ENCODE measurements at regions not wholly inside any gene's neighbourhood (a gene's known extent, or its start where the extent isn't known, plus 50 kb on each side); places are given as distances from the start of the nearest gene placed in this dataset.
"Not testable (repeated sequence)": the region's sequence is repeated elsewhere in the genome, so short reads cannot be mapped to it uniquely, and the experiment has no call there.

GRCh38 chr18:52140986-52141385, 199.0 kb upstream of the DCC start:
- no peak for DNase-seq (ENCODE audit: low read depth in 4 of 4, low spot score in 1 of 4)

GRCh38 chr18:52150050-52150449, 189.9 kb upstream of the DCC start:
- DNase-seq (ENCODE audit: low read depth in 4 of 4, low spot score in 1 of 4): no peak

- no peak for DNase-seq (ENCODE audit: low read depth in 4 of 4, low spot score in 1 of 4)
These were observed 188.0 kb upstream of the DCC start for GRCh38 chr18:52152036-52152435.

GRCh38 chr18:52156166-52156565, 183.8 kb upstream of the DCC start:
- no peak for DNase-seq (ENCODE audit: low read depth in 4 of 4, low spot score in 1 of 4)

- DNase-seq (ENCODE audit: low read depth in 4 of 4, low spot score in 1 of 4): no peak
These were observed 179.4 kb upstream of the DCC start for GRCh38 chr18:52160636-52161035.

GRCh38 chr18:52163478-52163877, 176.5 kb upstream of the DCC start:
- DNase-seq (ENCODE audit: low read depth in 4 of 4, low spot score in 1 of 4): no peak

GRCh38 chr18:52168131-52168530, 171.9 kb upstream of the DCC start:
- DNase-seq (ENCODE audit: low read depth in 4 of 4, low spot score in 1 of 4): not testable (repeated sequence)

- DNase-seq (ENCODE audit: low read depth in 4 of 4, low spot score in 1 of 4): no peak
These were observed 165.8 kb upstream of the DCC start for GRCh38 chr18:52174220-52174619.

- DNase-seq (ENCODE audit: low read depth in 4 of 4, low spot score in 1 of 4): no peak
These were observed 164.6 kb upstream of the DCC start for GRCh38 chr18:52175406-52175805.

- DNase-seq (ENCODE audit: low read depth in 4 of 4, low spot score in 1 of 4): no peak
These were observed 156.9 kb upstream of the DCC start for GRCh38 chr18:52183107-52183506.

GRCh38 chr18:52190195-52190594, 149.8 kb upstream of the DCC start:
- no peak for DNase-seq (ENCODE audit: low read depth in 4 of 4, low spot score in 1 of 4)

GRCh38 chr18:52190631-52191030, 149.4 kb upstream of the DCC start:
- DNase-seq (ENCODE audit: low read depth in 4 of 4, low spot score in 1 of 4): no peak

- DNase-seq (ENCODE audit: low read depth in 4 of 4, low spot score in 1 of 4): no peak
These were observed 139.6 kb upstream of the DCC start for GRCh38 chr18:52200406-52200805.

- DNase-seq (ENCODE audit: low read depth in 4 of 4, low spot score in 1 of 4): no peak
These were observed 138.9 kb upstream of the DCC start for GRCh38 chr18:52200921-52201663.

GRCh38 chr18:52208646-52209045, 131.4 kb upstream of the DCC start:
- DNase-seq (ENCODE audit: low read depth in 4 of 4, low spot score in 1 of 4): no peak

- DNase-seq (ENCODE audit: low read depth in 4 of 4, low spot score in 1 of 4): no peak
These were observed 123.9 kb upstream of the DCC start for GRCh38 chr18:52216109-52216508.

GRCh38 chr18:52216666-52217065, 123.3 kb upstream of the DCC start:
- no peak for DNase-seq (ENCODE audit: low read depth in 4 of 4, low spot score in 1 of 4)

GRCh38 chr18:52219102-52219501, 120.9 kb upstream of the DCC start:
- no peak for DNase-seq (ENCODE audit: low read depth in 4 of 4, low spot score in 1 of 4)

GRCh38 chr18:52220062-52220591, 119.9 kb upstream of the DCC start:
- no peak for DNase-seq (ENCODE audit: low read depth in 4 of 4, low spot score in 1 of 4)

GRCh38 chr18:52222211-52222610, 117.8 kb upstream of the DCC start:
- DNase-seq (ENCODE audit: low read depth in 4 of 4, low spot score in 1 of 4): no peak

GRCh38 chr18:52227536-52227935, 112.5 kb upstream of the DCC start:
- no peak for DNase-seq (ENCODE audit: low read depth in 4 of 4, low spot score in 1 of 4)

- no peak for DNase-seq (ENCODE audit: low read depth in 4 of 4, low spot score in 1 of 4)
These were observed 111.8 kb upstream of the DCC start for GRCh38 chr18:52228166-52228565.

- DNase-seq (ENCODE audit: low read depth in 4 of 4, low spot score in 1 of 4): no peak
These were observed 103.9 kb upstream of the DCC start for GRCh38 chr18:52236131-52236530.

All from stimulated activated CD4-positive, alpha-beta T cell treated with anti-CD3 and anti-CD28 coated beads, Interleukin-1b, Interleukin-23, amount 100 ng/mL, for 24 hours (primary cell).